H1 (cell line): ENCODE measurements at regions not wholly inside any gene's neighbourhood (a gene's known extent, or its start where the extent isn't known, plus 50 kb on each side); places are given as distances from the start of the nearest gene placed in this dataset.

Experiments used
- CBX5 ChIP-seq: fragments of 300-800, 300-1000 bp; sonication (generic); IDR thresholded peaks from 2 replicates; pipeline ENCODE4 v1.7.1; 2016; ENCODE audit warnings: antibody characterized with exemption, low read length, low read depth
- CBX8 ChIP-seq: fragments of 300-800, 300-1000 bp; sonication (generic); IDR thresholded peaks from 2 replicates; pipeline ENCODE4 v1.7.1; 2016; ENCODE audit warnings: low read depth, low read length, borderline replicate concordance
- HDAC2 ChIP-seq, 2 experiments: fragments of 300-600 bp in 1 of 2; sonication (generic) in 1 of 2; IDR thresholded peaks; 2 replicates each; pipeline ENCODE4 v1.6.1; 2011 to 2012; ENCODE audit warnings: low read depth in 2 of 2, low read length in 2 of 2, mild to moderate bottlenecking in 2 of 2, moderate library complexity in 2 of 2, borderline replicate concordance in 1 of 2, inconsistent platforms in 1 of 2
- SUZ12 ChIP-seq: fragments of 200-600 bp; sonication (generic); IDR thresholded peaks from 2 replicates; pipeline ENCODE4 v1.6.1; 2012; ENCODE audit warnings: mild to moderate bottlenecking, inconsistent platforms, low read length, moderate library complexity, mixed read lengths
- TBP ChIP-seq: IDR thresholded peaks from 2 replicates; pipeline ENCODE4 v1.6.1; 2011; ENCODE audit warnings: low read depth, low read length, improper control_type of control experiment
- TCF12 ChIP-seq: IDR thresholded peaks from 2 replicates; pipeline ENCODE4 v1.6.1; 2011; ENCODE audit warnings: low read depth, mild to moderate bottlenecking, low read length
- TF ChIP-seq, protein P1 (sequence below): IDR thresholded peaks from 2 replicates; pipeline ENCODE4 v1.6.1; 2011; ENCODE audit warnings: low read depth, mild to moderate bottlenecking, low read length; ENCODE audit not compliant: insufficient read depth

DNA sequence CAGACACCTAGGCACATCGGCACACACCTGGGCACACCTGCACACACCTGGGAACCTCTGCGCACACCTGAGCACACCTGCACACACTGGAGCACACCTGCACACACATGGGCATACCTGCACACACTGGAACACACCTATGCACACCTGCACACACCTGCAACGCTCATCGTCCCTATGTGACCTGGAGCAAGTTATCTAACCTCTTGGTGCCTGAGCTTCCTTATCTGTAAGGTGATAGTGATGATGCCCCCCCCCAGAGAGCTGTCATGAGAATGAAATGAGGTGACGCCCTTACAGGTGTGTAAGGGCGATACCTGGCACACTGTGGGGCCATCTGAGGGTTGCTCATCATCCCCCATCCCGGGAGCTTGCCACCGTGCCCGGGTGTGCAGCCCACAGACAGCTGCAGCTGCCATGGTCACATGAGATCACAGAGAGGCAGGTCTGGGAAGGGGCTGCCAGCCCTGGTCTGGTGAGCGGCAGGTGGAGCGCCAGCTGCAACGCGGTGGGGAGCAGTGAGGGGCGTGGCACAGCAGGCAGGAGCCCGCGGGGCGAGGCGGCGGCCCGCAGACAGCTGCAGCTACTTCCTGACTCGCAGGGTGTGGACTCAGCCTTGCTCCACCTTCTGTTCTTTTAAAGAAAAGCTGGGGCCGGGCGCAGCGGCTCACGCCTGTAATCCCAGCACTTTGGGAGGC, 59.9 kb upstream of the FBRSL1 start (continued):
- TF ChIP-seq SUZ12, result no peak
- peak; percentile 73 for TF ChIP-seq TCF12
- TF ChIP-seq, protein P1, sequence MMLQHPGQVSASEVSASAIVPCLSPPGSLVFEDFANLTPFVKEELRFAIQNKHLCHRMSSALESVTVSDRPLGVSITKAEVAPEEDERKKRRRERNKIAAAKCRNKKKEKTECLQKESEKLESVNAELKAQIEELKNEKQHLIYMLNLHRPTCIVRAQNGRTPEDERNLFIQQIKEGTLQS, result no peak
- TF ChIP-seq TBP, result no peak
- TF ChIP-seq HDAC2 (IDR thresholded peaks at IDR 0.05; ENCODE audit: borderline replicate concordance in 1 of 2, low read depth in 2 of 2, low read length in 2 of 2), result peak in 1 of 2 experiments; percentile 58; a peak in 1 of 4 replicates
- TF ChIP-seq CBX8, result no peak
- TF ChIP-seq CBX5, result no peak
